HEK293 (cell line): ENCODE measurements at regions not wholly inside any gene's neighbourhood (a gene's known extent, or its start where the extent isn't known, plus 50 kb on each side); places are given as distances from the start of the nearest gene placed in this dataset.

ENCODE experiments used
- CTCF ChIA-PET: fragments of 350-600 bp; formaldehyde crosslinking; extraction: SDS; loops from one replicate; lab custom pipeline; 2021; ENCODE audit warnings: antibody characterized with exemption; lab: Yijun Ruan, JAX
- POLR2A ChIA-PET: fragments of 300-600 bp; formaldehyde crosslinking; extraction: SDS; loops from one replicate; lab custom pipeline; 2020; ENCODE audit warnings: antibody characterized with exemption, inconsistent platforms; lab: Yijun Ruan, JAX
- H3K27ac ChIP-seq: fragments of 200-500 bp; sonication (Bioruptor generic); 2 replicates; pipeline ENCODE4 v1.5.1; 2014; ENCODE audit warnings: low read depth, low read length, control low read depth, inconsistent platforms; ENCODE audit errors: extremely low read depth
- H3K36me3 ChIP-seq, 2 experiments: fragments of 200-500 bp in 1 of 2; sonication (Bioruptor generic) in 1 of 2; 1 replicate in 1 of 2; 2 replicates in 1 of 2; pipeline ENCODE4 v1.5.1; 2014 to 2017; ENCODE audit warnings: inconsistent platforms in 2 of 2, low read length in 2 of 2; ENCODE audit not compliant: control insufficient read depth in 2 of 2, insufficient read depth in 1 of 2
- H3K4me1 ChIP-seq: fragments of 200-500 bp; sonication (Bioruptor generic); 2 replicates; pipeline ENCODE4 v1.5.1; 2014; ENCODE audit warnings: mild to moderate bottlenecking, low read length, inconsistent platforms; ENCODE audit not compliant: control insufficient read depth, insufficient read depth
- H3K4me3 ChIP-seq: 2 replicates; pipeline ENCODE4 v1.5.1; 2011; ENCODE audit warnings: low read depth, mild to moderate bottlenecking, control low read depth, low read length, moderate library complexity
- H3K9me3 ChIP-seq: fragments of 200-500 bp; sonication (Bioruptor generic); 2 replicates; pipeline ENCODE4 v1.5.1; 2014; ENCODE audit warnings: low read depth, low read length, inconsistent platforms; ENCODE audit not compliant: control insufficient read depth, insufficient read depth
- GLIS1 ChIP-seq: fragments of 450-650 bp; formaldehyde crosslinking; IDR thresholded peaks from 2 replicates; pipeline ENCODE4 v1.5.1; 2016; ENCODE audit warnings: missing biosample characterization, missing genetic modification characterization
- KLF16 ChIP-seq: fragments of 450-650 bp; formaldehyde crosslinking; IDR thresholded peaks from 2 replicates; pipeline ENCODE4 v1.5.1; 2017; ENCODE audit warnings: missing biosample characterization, missing genetic modification characterization
- MZF1 ChIP-seq: fragments of 450-650 bp; formaldehyde crosslinking; IDR thresholded peaks from 2 replicates; pipeline ENCODE4 v1.5.1; 2017; ENCODE audit warnings: missing biosample characterization, missing genetic modification characterization, borderline replicate concordance
- PRDM10 ChIP-seq: fragments of 450-650 bp; formaldehyde crosslinking; IDR thresholded peaks from 2 replicates; pipeline ENCODE4 v1.5.1; 2016; ENCODE audit warnings: missing biosample characterization, missing genetic modification characterization
- ZFP41 ChIP-seq: fragments of 450-650 bp; formaldehyde crosslinking; IDR thresholded peaks from 2 replicates; pipeline ENCODE4 v1.5.1; 2016; ENCODE audit warnings: missing biosample characterization, missing genetic modification characterization, borderline replicate concordance
- ZNF112 ChIP-seq: fragments of 450-650 bp; formaldehyde crosslinking; IDR thresholded peaks from 2 replicates; pipeline ENCODE4 v1.5.0; 2017; ENCODE audit warnings: missing biosample characterization, missing genetic modification characterization
- ZNF121 ChIP-seq: fragments of 450-650 bp; formaldehyde crosslinking; IDR thresholded peaks from 2 replicates; pipeline ENCODE4 v1.5.1; 2016; ENCODE audit warnings: missing biosample characterization, missing genetic modification characterization
- ZNF184 ChIP-seq: fragments of 450-650 bp; IDR thresholded peaks from 2 replicates; pipeline ENCODE4 v1.5.1; 2018; ENCODE audit warnings: missing biosample characterization, mild to moderate bottlenecking, missing genetic modification characterization
- ZNF223 ChIP-seq: fragments of 450-650 bp; formaldehyde crosslinking; IDR thresholded peaks from 2 replicates; pipeline ENCODE4 v1.5.1; 2016; ENCODE audit warnings: missing biosample characterization, missing genetic modification characterization
- ZNF423 ChIP-seq: fragments of 450-650 bp; formaldehyde crosslinking; IDR thresholded peaks from 2 replicates; pipeline ENCODE4 v1.5.1; 2016; ENCODE audit warnings: missing biosample characterization, missing genetic modification characterization
- ZNF660 ChIP-seq: fragments of 450-650 bp; IDR thresholded peaks from 2 replicates; pipeline ENCODE4 v1.5.1; 2018; ENCODE audit warnings: missing biosample characterization, mild to moderate bottlenecking, missing genetic modification characterization
- ZNF664 ChIP-seq: fragments of 450-650 bp; formaldehyde crosslinking; IDR thresholded peaks from 2 replicates; pipeline ENCODE4 v1.5.1; 2016; ENCODE audit warnings: missing biosample characterization, missing genetic modification characterization
- ZNF670 ChIP-seq: fragments of 450-650 bp; formaldehyde crosslinking; IDR thresholded peaks from 2 replicates; pipeline ENCODE4 v1.5.1; 2016; ENCODE audit warnings: missing biosample characterization, missing genetic modification characterization, low read depth
- ZNF830 ChIP-seq: fragments of 450-650 bp; IDR thresholded peaks from 2 replicates; pipeline ENCODE4 v1.5.0; 2018; ENCODE audit warnings: missing biosample characterization, missing genetic modification characterization, low read depth, mild to moderate bottlenecking, moderate library complexity
- TF ChIP-seq, protein P1 (sequence below): fragments of 450-650 bp; formaldehyde crosslinking; IDR thresholded peaks from 2 replicates; pipeline ENCODE4 v1.5.1; 2016; ENCODE audit warnings: missing biosample characterization, missing genetic modification characterization, borderline replicate concordance
- TF ChIP-seq, protein P2 (sequence below): fragments of 450-650 bp; IDR thresholded peaks from 2 replicates; pipeline ENCODE4 v1.5.1; 2018; ENCODE audit warnings: missing biosample characterization, mild to moderate bottlenecking, missing genetic modification characterization
- TF ChIP-seq, protein P3 (sequence below): fragments of 450-650 bp; formaldehyde crosslinking; IDR thresholded peaks from 2 replicates; pipeline ENCODE4 v1.5.1; 2016; ENCODE audit warnings: missing biosample characterization, missing genetic modification characterization
- TF ChIP-seq, protein P4 (sequence below): fragments of 450-650 bp; formaldehyde crosslinking; IDR thresholded peaks from 2 replicates; pipeline ENCODE4 v1.5.1; 2016; ENCODE audit warnings: missing biosample characterization, missing genetic modification characterization
- TF ChIP-seq, protein P5 (sequence below): fragments of 450-650 bp; formaldehyde crosslinking; IDR thresholded peaks from 2 replicates; pipeline ENCODE4 v1.5.1; 2016; ENCODE audit warnings: missing biosample characterization, missing genetic modification characterization, low read depth

GRCh38 chr21:16534408-16535101 lies 804.8 kb downstream of the USP25 start (continued):
- TF ChIP-seq, protein P1, sequence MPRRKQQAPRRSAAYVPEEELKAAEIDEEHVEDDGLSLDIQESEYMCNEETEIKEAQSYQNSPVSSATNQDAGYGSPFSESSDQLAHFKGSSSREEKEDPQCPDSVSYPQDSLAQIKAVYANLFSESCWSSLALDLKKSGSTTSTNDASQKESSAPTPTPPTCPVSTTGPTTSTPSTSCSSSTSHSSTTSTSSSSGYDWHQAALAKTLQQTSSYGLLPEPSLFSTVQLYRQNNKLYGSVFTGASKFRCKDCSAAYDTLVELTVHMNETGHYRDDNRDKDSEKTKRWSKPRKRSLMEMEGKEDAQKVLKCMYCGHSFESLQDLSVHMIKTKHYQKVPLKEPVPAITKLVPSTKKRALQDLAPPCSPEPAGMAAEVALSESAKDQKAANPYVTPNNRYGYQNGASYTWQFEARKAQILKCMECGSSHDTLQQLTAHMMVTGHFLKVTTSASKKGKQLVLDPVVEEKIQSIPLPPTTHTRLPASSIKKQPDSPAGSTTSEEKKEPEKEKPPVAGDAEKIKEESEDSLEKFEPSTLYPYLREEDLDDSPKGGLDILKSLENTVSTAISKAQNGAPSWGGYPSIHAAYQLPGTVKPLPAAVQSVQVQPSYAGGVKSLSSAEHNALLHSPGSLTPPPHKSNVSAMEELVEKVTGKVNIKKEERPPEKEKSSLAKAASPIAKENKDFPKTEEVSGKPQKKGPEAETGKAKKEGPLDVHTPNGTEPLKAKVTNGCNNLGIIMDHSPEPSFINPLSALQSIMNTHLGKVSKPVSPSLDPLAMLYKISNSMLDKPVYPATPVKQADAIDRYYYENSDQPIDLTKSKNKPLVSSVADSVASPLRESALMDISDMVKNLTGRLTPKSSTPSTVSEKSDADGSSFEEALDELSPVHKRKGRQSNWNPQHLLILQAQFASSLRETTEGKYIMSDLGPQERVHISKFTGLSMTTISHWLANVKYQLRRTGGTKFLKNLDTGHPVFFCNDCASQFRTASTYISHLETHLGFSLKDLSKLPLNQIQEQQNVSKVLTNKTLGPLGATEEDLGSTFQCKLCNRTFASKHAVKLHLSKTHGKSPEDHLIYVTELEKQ = no peak
- TF ChIP-seq ZFP41 (tag by site-specific recombination) = no peak
- peak; percentile 74; the same call in 1 of the 2 replicates for TF ChIP-seq ZNF660

- Histone ChIP-seq H3K4me3 (no peak overlapping the region), H3K4me1 (peaks cover 13% of the 10 kb centered on the region; the same call in 1 of the 2 replicates), H3K9me3 (no peaks in the 10 kb centered on the region; the same call in 1 of the 2 replicates), H3K36me3 (no peaks in the 10 kb centered on the region), H3K27ac (peak overlapping the region; percentile 44; the same call in 1 of the 2 replicates)
- no peak for TF ChIP-seq ZNF670 (tag by site-specific recombination)
- TF ChIP-seq ZNF423 (tag by site-specific recombination) = no peak
- TF ChIP-seq ZNF121 = no peak
- TF ChIP-seq, protein P2, sequence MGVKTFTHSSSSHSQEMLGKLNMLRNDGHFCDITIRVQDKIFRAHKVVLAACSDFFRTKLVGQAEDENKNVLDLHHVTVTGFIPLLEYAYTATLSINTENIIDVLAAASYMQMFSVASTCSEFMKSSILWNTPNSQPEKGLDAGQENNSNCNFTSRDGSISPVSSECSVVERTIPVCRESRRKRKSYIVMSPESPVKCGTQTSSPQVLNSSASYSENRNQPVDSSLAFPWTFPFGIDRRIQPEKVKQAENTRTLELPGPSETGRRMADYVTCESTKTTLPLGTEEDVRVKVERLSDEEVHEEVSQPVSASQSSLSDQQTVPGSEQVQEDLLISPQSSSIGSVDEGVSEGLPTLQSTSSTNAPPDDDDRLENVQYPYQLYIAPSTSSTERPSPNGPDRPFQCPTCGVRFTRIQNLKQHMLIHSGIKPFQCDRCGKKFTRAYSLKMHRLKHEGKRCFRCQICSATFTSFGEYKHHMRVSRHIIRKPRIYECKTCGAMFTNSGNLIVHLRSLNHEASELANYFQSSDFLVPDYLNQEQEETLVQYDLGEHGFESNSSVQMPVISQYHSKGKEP = peak; percentile 77
- TF ChIP-seq ZNF184 = no peak
- no peak for TF ChIP-seq ZNF112 (tag by site-specific recombination)
- TF ChIP-seq ZNF223 (tag by site-specific recombination) = no peak
- TF ChIP-seq KLF16 (tag by site-specific recombination) = no peak
- TF ChIP-seq, protein P3, sequence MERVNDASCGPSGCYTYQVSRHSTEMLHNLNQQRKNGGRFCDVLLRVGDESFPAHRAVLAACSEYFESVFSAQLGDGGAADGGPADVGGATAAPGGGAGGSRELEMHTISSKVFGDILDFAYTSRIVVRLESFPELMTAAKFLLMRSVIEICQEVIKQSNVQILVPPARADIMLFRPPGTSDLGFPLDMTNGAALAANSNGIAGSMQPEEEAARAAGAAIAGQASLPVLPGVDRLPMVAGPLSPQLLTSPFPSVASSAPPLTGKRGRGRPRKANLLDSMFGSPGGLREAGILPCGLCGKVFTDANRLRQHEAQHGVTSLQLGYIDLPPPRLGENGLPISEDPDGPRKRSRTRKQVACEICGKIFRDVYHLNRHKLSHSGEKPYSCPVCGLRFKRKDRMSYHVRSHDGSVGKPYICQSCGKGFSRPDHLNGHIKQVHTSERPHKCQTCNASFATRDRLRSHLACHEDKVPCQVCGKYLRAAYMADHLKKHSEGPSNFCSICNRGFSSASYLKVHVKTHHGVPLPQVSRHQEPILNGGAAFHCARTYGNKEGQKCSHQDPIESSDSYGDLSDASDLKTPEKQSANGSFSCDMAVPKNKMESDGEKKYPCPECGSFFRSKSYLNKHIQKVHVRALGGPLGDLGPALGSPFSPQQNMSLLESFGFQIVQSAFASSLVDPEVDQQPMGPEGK = 0 out of 2 replicates have a peak, but pooled peaks have one; percentile 19
- TF ChIP-seq, protein P4, sequence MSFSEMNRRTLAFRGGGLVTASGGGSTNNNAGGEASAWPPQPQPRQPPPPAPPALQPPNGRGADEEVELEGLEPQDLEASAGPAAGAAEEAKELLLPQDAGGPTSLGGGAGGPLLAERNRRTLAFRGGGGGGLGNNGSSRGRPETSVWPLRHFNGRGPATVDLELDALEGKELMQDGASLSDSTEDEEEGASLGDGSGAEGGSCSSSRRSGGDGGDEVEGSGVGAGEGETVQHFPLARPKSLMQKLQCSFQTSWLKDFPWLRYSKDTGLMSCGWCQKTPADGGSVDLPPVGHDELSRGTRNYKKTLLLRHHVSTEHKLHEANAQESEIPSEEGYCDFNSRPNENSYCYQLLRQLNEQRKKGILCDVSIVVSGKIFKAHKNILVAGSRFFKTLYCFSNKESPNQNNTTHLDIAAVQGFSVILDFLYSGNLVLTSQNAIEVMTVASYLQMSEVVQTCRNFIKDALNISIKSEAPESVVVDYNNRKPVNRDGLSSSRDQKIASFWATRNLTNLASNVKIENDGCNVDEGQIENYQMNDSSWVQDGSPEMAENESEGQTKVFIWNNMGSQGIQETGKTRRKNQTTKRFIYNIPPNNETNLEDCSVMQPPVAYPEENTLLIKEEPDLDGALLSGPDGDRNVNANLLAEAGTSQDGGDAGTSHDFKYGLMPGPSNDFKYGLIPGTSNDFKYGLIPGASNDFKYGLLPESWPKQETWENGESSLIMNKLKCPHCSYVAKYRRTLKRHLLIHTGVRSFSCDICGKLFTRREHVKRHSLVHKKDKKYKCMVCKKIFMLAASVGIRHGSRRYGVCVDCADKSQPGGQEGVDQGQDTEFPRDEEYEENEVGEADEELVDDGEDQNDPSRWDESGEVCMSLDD (tag by site-specific recombination) = no peak
- TF ChIP-seq, protein P5, sequence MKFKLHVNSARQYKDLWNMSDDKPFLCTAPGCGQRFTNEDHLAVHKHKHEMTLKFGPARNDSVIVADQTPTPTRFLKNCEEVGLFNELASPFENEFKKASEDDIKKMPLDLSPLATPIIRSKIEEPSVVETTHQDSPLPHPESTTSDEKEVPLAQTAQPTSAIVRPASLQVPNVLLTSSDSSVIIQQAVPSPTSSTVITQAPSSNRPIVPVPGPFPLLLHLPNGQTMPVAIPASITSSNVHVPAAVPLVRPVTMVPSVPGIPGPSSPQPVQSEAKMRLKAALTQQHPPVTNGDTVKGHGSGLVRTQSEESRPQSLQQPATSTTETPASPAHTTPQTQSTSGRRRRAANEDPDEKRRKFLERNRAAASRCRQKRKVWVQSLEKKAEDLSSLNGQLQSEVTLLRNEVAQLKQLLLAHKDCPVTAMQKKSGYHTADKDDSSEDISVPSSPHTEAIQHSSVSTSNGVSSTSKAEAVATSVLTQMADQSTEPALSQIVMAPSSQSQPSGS = peak; percentile 67
- peak; percentile 39 for TF ChIP-seq PRDM10
- no peak for TF ChIP-seq GLIS1
- TF ChIP-seq ZNF664 = no peak
- TF ChIP-seq MZF1 = no peak
- TF ChIP-seq ZNF830 (tag by site-specific recombination) = no peak
- CTCF ChIA-PET = no interaction called here
- POLR2A ChIA-PET = no interaction called here
Observed at GRCh38 chr21:16535102-16535422, 805.3 kb downstream of the USP25 start.
